Stimulated activated CD4-positive, alpha-beta T cell treated with anti-CD3 and anti-CD28 coated beads, Interleukin-1b, Interleukin-23, amount 100 ng/mL, for 1 hour (primary cell): ENCODE measurements at regions not wholly inside any gene's neighbourhood (a gene's known extent, or its start where the extent isn't known, plus 50 kb on each side); places are given as distances from the start of the nearest gene placed in this dataset.
"Not testable (repeated sequence)": the region's sequence is repeated elsewhere in the genome, so short reads cannot be mapped to it uniquely, and the experiment has no call there.

Experiments used
- DNase-seq, 2 donors: peaks; one replicate each; pipeline ENCODE4 v3.0.0-alpha.2; 2020; ENCODE audit warnings: low read depth in 2 of 2

DNA sequence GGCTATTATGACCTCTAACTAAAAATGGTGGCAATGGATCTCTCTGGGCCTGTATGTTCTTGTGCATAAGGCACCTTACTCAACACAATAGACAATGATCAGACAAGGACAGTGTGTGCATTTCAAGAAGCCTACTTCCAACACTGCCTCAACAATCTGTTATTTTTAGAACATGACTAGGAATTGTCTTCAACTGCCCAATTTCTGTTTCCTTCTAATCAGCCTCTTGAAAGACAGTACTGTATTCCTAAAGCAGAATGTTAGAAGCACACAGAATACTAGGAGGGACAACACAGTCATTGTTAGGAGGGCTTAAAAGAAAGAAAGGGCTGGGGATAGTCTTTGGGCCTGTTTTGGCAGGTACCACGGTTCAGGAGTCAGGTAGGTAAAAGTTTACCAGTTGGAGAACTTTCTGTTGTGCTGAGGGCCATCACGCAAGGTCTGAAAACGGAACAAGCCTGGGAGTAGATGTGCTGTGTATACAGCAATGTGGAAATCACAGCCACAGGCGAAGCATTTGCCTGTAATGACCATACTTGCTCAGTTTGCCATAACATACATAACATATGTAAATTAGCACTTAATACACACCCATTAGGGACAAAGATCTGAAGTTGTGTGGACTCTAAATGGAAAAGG lies 100.8 kb upstream of the ATXN3L start:
- DNase-seq: no peak

GRCh38 chrX:13419918-13420317 lies 100.1 kb upstream of the ATXN3L start:
- no peak for DNase-seq

GRCh38 chrX:13419276-13419675 lies 99.4 kb upstream of the ATXN3L start:
- no peak for DNase-seq

DNA sequence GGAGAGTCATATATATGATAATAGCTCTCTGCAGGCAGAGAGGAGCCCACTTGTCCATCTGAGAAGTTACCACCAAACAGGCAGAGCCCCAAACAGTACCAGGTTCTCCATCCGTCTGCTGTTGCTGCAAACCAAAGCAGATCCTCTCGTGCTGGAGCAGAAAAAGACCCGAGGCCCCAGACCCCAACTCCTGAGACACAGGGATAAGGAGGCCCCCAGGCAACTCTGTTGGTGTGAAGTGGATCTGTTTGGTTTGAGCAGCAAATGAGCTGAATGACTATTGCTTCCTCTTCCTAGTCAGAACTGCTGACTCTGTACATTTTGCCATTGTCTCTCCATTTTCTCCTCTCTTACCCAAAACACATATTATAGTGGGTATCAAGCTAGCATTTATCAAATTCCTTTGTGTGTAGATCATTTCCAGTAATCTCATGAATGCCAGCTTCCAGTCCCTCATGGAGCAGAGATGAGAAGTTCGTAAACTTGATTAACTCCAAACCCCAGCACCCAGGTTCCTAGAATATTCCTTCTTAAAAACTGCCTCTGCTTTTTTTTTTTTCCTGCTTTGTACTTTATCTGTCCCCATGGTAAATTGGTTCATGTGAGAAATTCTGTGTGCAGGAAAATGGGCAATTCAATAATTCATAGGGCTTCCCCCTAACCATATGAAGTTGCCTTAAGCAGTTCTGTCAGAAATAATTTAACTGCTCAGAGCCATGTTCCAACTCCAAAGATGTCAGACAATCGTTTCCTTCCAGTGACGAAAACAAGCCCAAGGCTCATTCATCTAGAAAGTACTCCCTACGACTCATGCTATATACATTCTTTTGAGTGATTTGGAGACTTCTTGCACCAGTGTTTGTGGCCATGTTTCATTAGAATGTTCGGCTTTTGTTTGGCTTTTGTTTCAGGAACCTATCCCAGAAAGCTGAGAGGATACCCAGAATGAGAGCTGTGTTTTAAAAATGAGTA lies 98.6 kb upstream of the ATXN3L start:
- no peak for DNase-seq

DNA sequence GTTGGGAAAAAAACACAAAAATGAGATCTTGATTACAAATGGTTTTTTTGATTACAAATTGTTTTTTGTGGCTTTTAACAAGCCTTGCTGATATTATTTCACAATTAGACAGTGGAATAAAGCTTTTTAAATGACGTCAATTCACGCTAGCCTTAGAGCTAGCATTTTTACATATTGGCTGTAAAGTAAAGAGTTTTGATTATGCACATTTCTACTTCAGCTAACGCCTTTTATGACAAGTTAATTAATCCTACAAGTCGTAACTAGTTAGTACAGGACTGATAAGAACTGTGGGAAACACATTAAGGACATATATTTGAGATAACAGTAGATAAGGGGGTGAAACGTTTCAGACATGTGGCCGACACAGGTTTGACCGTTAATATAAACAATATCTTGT lies 95.7 kb upstream of the ATXN3L start:
- DNase-seq: no peak

GRCh38 chrX:13414006-13414647 lies 94.3 kb upstream of the ATXN3L start:
- no peak for DNase-seq

DNA sequence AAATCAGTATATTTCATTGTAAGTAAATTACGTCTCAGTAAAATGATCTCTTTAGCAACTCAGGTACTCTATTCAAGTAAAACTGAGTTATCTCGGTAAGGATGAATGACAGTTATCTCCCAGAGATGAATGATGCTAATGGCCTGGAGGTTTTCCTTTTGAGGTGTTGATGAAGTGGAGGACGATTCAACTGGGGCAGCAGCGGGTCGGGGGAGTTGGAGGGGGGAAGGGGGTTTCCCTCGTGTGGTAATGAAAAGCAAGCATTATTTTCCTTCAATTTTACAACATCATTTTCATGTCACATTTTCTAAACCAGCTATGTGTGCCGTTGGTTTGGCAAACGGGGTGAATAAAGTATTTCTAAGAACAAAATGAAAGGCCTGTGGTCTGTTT lies 92.4 kb upstream of the ATXN3L start:
- DNase-seq: no peak

DNA sequence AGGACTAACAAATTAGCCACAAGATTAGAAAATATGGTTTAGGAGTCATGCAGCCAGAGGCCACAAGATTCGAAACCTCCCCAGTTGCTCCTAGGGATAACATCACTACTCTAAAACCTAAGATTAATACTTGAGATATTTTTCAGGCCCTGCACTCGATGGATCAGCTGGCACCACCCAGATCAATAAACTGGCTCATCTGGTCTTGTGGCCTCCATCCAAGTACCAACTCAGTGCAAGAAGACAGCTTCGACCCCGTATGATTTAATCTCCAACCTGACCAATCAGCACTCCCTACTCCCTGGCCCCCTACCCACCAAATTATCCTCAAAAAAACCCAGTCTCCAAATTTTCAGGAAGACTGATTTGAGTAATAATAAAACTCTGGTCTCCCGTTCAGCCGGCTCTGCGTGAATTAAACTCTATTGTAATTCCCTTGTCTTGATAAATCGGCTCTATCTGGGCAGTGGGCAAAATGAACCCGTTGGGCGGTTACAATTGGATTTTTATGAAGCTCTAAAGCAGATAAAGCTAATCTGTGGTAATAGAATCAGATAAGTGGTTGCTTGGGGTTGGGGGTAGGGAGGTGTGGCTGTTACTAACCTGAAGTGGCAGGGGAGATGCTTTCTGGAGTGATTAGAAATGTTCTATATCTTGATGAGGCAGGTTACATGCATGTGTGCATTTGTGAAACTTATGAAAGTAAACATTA lies 91.8 kb upstream of the ATXN3L start:
- DNase-seq: no peak

- not testable (repeated sequence) for DNase-seq
These were observed 88.7 kb upstream of the ATXN3L start for GRCh38 chrX:13408599-13408998.

- DNase-seq: not testable (repeated sequence)
These were observed 84.9 kb upstream of the ATXN3L start for GRCh38 chrX:13404777-13405176.

GRCh38 chrX:13404364-13404763 lies 84.5 kb upstream of the ATXN3L start:
- no peak for DNase-seq

- DNase-seq: no peak
These were observed 81.9 kb upstream of the ATXN3L start for GRCh38 chrX:13401724-13402123.

DNA sequence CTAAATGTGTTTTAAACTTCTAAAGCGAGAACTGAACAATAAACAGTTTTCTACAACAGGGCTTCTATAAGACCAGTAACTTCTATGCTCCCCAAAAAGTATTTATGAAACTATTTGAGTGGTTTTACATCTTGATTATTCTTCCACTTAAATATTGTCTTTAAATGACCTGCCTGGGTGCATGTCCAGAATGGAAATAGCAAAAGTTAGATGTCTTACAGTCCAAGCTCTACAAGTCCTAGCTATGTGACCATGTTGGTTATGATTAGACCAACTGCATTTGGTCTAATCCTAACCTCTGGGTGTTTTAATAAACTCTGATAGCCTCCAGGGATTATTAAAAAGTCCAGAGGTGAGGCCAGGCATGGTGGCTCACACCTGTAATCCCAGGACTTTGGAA lies 79.0 kb upstream of the ATXN3L start:
- no peak for DNase-seq

- no peak for DNase-seq
These were observed 78.3 kb upstream of the ATXN3L start for GRCh38 chrX:13397878-13398818.

GRCh38 chrX:13396924-13397323 lies 77.1 kb upstream of the ATXN3L start:
- DNase-seq: no peak

GRCh38 chrX:13389501-13389900 lies 69.6 kb upstream of the ATXN3L start:
- DNase-seq: no peak

DNA sequence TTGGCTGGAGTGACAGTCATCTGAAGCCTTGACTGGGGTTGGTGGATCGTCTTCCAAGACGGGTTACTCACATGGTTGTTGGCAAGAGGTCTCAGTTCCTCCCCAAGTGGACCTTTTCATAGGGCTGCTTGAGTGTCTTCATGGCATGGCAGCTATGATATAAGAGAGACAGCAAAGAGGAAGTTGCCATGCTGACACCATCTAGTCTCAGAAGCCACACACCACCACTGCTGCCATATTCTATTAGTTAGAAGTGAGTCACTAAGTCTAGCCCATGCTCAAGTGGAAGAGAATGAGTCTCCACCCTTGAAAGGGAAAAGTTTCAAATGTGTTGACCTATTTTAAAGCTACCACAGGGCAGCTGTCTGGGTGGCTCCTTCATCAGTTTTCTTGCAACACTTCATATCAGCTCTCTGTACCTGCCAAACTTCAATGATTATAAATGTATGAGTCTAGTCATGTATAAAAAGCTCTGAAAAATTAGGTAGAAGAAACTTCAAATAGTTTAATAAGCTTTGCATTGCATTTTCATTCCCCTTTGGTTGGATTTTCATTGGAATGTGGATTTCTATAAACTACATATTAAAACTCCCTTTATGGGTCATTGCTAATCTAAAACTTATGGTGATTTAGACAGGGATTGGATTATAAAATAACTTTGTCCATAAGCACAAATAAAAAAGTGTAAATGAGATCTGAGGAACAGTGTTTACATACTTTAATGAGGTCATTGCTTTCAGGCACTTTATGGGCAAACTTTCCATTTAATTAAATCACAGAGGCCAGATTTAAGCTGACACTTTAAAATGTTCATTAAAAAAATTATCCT lies 68.0 kb upstream of the ATXN3L start:
- DNase-seq: no peak

DNA sequence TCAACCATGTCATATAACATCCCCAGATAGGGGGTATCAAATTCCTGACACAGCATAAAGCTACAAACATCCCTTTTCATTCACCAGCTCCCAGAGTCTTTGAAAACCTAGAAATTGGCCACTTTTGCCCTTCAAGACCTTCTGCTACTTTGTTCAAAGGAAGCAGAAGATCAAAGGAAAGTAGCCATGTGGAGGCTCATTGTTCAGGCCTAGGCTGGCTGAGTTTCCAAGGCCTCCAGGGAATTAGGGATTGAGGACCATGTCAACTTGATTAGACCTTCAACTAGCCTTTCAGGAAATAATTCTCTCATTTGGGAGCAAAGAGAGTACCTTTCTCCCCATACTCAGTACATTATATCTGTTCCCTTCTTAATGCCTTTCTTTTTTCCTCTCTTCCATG lies 66.8 kb upstream of the ATXN3L start:
- DNase-seq: no peak

DNA sequence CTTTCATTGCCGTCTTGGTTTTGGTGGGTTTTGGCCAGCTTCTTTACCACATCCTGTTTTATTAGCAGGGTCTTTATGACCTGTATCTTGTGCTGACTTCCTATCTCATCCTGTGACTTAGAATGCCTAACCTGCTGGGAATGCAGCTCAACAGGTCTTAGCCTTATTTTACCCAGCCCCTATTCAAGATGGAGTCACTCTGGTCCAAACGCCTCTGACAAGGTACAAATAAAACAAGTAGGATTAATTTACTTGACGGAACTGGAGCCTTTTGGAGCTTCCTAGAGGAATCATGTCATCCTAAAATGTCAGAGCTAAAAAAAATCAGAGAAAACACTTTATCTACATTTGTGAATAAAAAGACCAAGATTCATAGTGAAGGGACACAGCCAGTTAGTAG lies 66.2 kb upstream of the ATXN3L start:
- no peak for DNase-seq

- DNase-seq: no peak
These were observed 64.1 kb upstream of the ATXN3L start for GRCh38 chrX:13383907-13384306.
